Activated CD4-positive, alpha-beta T cell treated with anti-CD3 and anti-CD28 coated beads for 4 hours (primary cell): ENCODE measurements at regions not wholly inside any gene's neighbourhood (a gene's known extent, or its start where the extent isn't known, plus 50 kb on each side); places are given as distances from the start of the nearest gene placed in this dataset.
"Not testable (repeated sequence)": the region's sequence is repeated elsewhere in the genome, so short reads cannot be mapped to it uniquely, and the experiment has no call there.

Experiments used
- DNase-seq, 2 donors: peaks; one replicate each; pipeline ENCODE4 v3.0.0-alpha.2; 2020

DNA sequence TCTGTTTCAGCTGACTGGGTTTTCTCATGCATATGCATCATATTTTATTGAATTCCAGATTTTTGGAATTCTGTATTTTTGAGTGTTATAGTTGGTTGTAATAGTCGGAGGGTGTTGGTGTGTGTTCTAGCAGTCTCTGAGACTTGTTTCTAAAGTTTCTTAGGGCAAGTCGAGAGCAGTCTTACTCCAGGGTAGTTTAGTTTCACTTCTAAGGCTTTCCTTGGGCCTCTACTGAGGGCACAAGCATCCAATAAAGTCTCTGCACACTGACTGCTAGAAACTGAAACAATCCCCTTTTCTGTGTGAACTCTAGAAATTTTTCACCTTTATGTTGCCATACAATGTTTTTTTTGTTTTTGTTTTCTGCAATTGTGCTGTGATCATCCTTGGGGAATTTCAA, 663.7 kb upstream of the LRATD1 start:
- DNase-seq: no peak

DNA sequence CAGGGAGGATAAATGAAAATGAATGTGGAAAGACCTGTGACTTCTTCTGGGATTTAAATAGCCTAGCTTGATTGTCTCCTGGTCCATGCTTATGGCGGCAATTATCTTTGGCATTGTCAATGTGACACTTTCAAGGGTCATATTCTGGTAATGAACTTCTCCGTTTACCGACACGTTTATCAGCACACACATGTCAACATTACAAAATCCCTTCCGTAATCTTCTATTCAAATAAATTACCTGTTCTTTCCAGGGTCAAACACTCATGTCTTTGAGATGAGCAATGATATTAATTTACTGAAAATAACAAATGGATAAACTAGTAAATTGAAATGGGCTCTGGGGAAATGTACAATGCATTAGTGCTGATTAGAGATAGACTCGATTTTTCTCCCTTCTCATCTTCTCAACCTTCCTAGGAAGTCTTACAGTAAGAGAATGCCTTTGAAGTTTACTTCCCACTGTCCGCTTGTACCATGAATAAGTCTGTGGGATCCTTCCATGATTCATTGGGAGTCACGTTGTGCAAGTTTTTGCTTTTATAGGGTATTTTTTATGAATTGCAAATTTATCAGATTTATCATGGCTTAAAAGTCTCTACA, 646.3 kb upstream of the LRATD1 start:
- no peak for DNase-seq

DNA sequence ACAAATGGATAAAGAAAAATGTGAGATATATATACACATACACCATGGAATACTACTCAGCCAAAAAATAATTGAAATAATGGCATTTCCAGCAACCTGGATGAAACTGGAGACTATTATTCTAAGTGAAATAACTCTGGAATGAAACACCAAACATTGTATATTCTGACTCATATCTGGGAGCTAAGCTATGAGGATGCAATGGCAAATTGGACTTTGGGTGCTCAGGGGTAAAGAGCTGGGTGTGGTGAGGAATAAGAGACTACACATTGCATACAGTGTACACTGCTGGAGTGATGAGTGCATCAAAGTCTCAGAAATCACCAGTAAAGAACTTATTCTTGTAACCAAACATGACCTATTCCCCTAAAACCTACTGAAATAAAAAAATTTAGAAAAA, 636.0 kb upstream of the LRATD1 start:
- DNase-seq: no peak

DNA sequence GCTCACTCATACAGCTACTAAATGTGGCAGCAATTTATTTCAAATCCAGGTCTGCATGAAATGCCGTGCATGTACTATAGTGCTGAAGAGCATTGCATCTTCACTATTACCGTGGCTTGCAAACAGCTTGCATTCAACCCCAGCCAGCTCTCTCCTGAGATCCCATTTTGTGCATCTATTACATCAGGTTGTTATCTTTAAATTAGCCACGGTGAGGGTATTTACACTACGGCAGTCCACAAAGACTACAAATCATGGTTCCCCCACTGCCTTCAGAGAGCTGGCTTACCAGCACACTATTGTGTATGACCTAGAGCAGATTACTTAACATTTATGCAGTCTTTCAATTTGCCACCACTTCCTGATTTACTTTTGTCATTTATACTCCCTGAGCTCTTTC, 621.3 kb upstream of the LRATD1 start:
- DNase-seq: no peak

DNA sequence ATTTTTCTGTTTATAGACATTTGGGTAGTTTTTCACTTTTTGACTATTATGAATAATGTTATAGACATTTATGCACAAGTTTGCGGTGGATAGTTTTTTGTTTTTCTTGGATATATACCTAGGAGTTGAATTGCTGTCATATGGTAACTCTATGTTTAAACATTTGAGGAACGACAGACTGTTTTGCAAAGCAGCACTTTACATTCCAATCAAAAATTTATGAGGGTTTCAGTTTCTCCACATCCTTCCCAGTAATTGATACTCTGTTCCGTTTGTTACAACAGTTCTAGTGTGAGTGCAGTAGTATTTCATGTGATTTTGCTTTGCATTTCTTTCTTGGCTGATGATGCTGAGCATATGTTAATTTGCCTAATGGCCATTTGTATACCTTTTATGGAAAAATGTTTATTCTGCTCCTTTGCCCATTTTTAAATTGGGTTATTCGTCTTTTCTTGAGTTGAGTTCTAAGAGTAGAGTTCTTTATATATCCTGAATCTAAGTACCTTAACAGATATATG, 617.3 kb upstream of the LRATD1 start:
- DNase-seq: no peak

DNA sequence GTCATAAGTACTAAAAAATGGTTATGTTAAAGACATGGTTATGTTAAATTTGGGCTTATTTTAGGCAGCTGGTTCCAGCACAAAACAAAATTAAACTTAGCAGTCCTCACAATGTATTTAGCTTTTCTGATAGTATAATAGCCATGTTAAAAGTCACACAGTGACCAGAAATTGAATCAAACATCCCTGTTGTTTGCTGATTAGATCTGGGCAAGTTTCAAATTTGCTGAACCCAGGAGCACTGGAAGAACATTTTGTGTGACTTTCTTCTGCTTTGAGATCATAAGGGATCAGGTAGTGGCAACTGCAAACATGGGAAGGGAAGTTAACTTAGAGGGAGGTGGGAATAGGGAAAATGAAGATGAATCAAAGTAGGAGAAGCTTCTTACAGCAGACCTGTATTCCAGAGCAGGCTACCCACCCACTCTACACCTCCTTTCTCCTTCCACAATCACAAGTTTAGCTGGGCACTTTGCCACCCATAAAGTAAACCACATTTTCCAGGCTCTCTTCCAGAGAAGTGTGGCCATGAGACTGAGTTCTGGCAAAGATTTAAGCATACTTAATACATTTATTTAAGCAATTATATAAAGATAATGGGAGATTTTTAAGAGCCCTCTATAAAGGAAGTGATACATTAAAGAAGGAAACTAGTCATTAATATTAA, 616.1 kb upstream of the LRATD1 start:
- no peak for DNase-seq

DNA sequence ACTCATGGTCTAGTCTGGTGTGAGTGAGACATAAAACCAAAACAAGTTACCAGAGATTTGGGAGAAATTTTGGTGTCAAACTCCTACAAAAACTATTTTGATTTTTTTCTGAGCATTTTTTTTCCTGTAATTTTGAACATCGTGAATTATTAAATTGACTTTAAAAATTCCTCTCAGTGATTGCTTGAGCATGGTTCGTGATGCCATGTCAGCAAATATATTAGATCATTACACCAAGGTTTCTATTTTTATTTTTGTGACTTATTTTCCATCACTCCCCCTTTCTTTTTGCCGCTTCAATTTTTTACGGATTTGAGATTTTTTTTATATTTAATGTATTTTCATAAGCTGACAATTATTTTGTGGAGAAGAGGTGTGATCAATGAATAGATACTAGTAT, 613.9 kb upstream of the LRATD1 start:
- no peak for DNase-seq

DNA sequence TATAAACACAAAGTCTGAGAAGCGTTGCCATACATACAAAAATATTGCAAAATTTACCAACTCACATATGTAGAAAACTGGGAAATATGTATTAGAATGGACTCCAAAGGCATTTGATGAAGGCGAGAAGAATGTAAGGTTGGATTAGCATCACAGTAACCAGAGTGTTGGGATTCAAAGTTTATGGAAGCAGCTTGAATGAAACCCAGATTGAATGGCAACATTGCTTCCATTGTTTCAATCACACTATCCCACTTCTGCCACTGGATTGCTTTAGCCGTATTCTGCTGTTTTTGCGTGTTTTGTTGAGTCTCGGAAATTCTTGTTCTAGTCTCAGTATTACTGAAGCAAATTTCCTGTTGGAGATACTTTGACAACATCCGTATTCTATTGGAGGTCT, 609.0 kb upstream of the LRATD1 start:
- no peak for DNase-seq

DNA sequence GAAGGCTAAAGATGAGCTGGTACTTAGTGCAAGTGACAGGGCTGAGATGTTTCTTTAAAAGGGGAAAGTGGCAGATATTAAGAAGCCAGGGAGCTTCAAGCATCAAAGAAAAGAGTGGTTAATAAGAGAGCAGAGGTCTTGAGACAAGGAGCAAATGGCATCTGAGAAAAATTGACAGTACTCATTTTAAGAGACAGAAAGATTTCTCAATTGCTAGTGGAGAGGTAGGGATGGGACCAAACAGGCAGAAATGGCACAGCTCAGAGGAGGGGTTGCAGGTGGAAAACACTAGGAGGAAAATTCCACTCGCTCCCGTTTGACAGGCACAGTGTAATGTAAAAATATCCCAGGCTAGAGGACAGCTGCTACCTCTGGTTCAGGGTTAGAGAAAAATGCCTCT, 593.4 kb upstream of the LRATD1 start:
- DNase-seq: no peak

DNA sequence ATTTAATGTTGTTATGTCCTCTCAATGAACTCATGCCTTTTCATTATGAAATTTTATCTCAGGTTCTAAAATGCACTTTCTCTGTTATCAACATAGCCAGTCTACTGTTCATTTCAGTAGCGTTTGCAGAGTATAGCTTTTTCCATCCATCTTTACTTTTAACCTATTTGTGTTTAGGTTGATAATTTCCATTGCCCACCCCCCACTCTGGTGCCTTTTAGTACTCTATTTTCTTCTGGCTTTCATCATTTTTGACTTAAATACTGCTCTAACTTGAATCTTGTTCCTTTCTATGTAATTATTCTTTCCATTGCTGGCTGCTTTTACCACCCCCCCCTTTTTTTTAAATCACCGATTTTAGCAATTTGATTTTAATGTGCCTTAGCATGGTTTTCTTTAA, 585.0 kb upstream of the LRATD1 start:
- no peak for DNase-seq

DNA sequence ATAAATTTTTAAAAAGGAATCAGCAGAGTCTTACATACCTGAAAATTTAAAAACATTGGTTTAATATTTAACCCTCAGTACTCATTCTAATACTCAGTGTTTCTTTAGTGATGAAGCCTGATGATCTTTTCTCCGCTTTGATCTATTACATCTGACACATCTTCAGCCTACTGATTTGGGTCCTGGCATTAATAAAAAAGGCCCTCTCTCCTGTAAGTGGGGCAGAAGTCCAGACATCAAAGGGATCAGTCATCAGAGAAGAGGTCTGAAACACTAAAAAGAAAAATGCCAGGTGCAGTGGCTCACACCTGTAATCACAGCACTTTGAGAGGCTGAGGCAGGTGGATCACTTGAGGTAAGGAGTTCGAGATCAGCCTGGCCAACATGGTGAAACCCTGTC, 581.1 kb upstream of the LRATD1 start:
- no peak for DNase-seq

DNA sequence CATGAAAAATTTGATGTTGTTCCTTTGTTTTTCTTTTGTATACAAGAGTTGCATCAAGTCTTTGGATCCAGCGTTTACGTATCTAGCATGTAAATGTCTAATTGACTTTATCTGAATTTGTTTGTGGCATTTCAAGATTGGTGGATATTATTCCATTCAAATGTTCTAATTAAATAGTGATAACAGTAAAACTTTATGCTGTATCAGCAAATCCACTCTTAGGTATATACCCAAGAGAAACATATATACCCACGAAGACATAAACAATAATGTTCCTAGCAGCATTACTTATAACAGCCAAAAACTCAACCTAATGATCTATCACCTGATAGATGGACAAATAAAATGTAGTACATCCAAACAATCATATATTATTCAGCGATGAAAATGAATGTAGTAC, 579.4 kb upstream of the LRATD1 start:
- no peak for DNase-seq

DNA sequence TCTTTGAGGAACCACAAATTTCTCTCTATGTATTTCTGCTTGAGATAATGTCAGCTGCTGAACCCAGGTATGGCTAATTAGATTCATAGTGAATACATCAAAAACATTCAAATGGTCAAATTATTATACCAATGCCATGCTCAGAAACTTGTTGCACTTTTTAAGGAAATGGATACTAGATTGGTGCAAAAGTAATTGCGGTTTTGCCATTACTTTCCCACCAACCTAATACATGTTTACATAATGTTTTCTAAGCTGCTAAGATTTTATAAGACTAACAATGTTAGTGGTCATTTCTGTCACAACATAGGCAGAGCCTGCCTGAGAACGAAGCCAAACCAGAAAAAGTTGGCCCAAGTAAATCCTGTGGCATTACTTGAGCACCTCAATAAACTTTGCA, 568.2 kb upstream of the LRATD1 start:
- no peak for DNase-seq

DNA sequence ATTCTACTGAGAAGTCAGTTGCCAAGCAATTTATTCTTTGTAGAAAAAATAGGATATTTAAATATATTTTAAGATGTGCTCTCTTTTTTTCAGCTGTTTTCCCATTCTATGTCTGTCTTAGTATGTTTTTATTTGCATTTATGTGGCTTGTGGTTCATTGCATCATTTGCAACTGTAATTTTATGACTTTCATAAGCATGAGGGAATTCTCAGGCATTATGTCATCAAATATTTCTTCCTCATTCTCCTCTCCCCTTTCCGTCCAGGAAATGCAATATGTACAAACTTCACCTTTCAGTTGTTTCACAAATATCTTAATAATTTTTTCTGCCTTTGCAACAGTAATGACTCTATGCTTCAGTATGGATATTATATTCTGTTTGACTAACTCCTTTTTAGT, 560.2 kb upstream of the LRATD1 start:
- no peak for DNase-seq

DNA sequence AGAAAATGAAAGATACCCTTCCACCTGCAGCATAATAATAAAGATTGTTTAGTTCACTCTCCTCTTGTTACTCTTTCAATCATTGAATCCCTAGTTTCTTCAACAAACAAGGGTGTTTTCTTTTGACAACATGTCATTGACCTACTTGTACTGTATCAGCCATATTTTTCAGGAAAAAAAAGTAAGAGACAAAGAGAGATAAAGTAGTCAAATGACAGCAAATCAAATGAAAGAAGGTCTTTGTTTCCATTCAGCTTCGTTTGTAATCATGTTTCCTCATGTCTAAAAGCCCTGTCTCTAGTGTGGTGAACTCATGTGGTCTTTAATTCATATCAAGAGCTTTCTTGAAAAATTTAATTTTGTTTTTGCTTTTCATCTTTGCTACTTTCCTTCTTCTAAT, 557.8 kb upstream of the LRATD1 start:
- DNase-seq: no peak

DNA sequence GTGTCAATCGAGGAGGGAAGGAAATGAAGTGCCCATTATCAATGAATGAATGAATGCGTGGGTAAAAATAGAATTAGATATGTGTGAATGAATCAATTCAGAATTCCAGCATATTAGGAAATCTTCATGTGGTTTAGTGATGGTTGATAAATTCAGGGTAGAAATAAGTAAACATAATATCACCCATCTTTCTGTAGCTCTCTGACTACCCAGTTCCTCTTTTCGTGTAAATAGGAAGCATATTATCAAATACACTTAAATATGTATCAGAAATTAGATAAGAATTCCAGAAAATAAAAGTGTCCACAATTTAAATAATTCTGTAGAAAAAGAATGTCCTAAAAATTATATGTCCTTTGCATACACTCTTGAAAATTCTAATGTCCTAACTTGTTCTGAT, 552.9 kb upstream of the LRATD1 start:
- DNase-seq: no peak

DNA sequence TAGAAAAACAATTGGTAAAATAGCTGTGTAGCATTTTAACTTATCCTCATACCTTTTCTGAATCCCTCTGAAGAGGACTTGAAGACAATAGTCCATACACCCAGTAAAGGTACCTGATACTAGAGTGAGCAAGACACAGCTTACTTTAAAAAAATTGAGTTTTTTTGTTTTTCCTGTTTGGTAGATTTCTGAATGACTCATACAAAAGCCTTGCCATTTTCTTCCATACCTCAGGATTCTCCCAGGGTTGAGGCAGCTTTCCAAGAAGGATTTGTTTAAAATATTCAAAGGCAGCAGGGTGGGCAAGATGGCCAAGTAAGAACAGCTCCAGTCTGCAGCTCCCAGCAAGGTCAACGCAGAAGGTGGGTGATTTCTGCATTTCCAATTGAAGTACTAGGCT, 551.0 kb upstream of the LRATD1 start:
- no peak for DNase-seq

DNA sequence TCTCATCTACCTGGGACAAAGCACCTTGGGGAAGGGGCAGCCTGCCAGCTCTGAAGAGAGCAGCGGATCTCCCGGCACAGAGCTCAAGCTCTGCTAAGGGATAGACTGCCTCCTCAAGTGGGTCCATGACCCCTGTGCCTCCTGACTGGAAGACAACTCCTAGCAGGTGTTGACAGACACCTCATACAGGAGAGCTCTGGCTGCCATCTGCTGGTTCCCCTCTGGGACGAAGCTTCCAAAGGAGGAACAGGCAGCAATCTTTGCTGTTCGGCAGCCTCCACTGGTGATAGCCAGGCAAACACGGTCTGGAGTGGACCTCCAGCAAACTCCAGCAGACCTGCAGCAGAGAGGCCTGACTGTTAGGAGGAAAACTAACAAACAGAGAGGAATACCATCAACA, 549.9 kb upstream of the LRATD1 start:
- DNase-seq: no peak

DNA sequence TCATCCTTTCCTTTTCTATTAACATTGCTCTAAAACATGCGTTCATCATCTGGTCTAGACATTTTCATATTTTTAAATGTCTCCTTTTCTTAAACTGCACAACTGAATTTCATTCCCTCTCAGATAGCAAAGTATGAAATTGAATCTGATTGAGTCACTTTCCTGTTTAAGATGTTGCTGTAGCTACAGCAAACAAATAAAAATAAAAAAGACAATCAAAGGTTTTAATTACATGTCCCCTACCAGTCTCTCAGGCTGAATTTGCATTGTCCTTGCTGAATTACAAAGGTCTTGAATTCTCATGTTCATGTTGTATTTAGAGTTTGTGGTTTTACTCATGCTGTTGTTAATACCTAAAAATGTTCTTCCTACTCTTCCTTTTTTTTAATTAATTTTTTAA, 537.9 kb upstream of the LRATD1 start:
- DNase-seq: no peak

DNA sequence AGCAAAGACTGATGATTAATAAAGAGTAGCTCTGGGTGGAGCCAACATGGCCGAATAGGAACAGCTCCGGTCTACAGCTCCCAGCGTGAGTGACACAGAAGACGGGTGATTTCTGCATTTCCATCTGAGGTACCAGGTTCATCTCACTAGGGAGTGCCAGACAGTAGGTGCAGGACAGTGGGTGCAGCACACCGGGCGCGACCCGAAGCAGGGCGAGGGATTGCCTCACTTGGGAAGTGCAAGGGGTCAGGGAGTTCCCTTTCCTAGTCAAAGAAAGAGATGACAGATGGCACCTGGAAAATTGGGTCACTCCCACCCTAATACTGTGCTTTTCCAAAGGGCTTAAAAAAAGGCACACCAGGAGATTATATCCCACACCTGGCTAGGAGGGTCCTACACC, 533.4 kb upstream of the LRATD1 start:
- not testable (repeated sequence) for DNase-seq

DNA sequence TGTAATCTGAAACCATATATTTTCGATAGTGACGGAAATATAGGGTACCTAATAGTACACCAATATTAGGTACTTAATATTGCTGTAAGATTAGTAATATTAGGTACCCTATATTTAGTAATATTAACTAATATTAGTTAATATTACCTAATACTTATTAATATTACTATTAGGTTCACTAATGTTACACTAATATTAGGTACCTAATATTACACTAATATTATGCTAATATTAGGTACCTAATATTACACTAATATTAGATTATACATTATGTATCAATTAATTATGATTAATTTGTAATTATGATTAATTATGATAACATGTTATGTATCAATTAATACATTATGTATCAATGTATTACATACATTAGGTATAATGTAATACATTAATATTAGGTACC, 518.2 kb upstream of the LRATD1 start:
- no peak for DNase-seq

DNA sequence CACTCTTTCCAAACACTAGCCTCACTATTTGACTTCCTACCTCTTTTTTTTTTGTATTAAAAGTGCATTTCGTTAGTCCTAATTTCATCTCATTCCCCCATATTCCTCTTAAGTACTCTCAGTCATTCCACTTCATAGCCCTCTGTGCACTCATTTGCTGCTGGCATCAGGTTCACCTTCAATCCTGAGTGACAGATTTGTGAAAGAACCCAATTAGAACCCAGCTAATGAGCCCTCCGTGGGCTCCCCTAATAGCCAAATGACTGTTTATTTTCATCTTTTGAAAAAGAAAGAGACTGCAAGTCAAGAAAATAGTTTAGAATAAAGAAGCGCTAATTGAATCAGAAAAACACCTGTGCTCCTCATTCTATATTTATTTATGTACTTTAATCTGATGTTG, 512.1 kb upstream of the LRATD1 start:
- no peak for DNase-seq

DNA sequence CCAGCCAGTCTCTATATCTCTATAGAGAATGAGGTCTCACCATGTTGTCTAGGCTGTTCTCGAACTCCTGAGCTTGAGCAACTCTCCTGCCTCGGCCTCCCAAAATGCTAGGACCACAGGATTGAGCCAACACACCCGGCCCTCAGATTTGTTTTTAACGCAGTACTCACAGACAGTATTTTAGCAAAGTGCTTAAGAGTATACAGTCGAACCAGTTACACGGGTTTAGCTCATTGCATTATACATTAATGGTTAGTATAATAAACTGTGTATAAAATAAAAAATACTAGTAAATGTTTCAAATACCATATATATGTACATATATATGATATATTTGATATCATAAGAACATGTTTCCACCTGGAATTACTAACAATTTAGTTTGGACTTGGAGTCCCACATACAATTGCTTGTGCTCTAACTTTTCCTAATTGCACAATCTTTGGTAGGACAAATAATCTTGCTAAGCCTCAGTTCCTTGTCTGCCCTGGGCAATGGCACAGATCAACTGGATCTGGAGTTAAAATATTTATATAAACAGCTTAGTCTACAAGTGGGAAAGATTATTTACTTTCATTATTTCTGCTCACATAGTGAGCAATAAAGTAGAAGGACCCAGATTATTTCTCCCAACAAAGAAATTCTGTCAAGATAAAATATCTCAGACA, 508.9 kb upstream of the LRATD1 start:
- no peak for DNase-seq

DNA sequence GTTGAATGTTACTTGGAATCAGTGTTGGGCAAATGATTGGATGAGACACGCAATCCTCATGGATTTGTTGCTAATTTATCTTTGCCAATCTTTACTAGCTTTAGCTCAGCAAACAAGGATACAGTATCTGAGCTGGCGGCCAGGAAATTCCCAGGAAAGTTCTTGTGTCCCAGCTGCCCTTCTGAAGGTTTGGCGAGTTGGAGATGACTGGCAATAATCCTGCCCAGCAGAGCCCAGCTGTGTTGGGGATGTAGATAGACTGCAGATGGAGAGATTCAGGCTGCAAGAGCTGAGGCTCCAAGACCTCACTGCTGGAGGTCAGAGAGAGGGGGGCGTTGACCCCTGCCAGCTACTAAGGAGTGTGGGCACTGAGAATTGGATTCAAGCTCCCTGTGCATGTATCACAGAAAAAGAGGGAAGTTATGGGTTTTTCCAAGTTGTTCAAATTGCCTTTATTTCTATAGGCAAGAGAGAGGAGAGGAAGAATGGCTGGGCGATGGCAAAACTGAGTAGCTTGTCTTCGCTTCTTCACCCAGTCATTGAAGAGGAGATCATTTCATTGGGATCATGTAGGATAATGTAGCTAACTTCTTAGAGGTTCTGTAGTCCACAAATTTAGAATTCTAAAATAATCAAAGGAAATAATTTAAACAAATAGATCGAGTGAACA, 506.8 kb upstream of the LRATD1 start:
- DNase-seq: no peak
